HG02943 (cell line): ENCODE measurements at regions not wholly inside any gene's neighbourhood (a gene's known extent, or its start where the extent isn't known, plus 50 kb on each side); places are given as distances from the start of the nearest gene placed in this dataset.
"Not testable (repeated sequence)": the region's sequence is repeated elsewhere in the genome, so short reads cannot be mapped to it uniquely, and the experiment has no call there.

ENCODE experiments used
- ATAC-seq: cut with Tn5 transposase; IDR thresholded peaks from one replicate; pipeline ENCODE4 v1.9.1; 2021; ENCODE audit warnings: mild to moderate bottlenecking, low read depth, moderate library complexity; ENCODE audit not compliant: unreplicated experiment

- no peak for ATAC-seq
Measured at GRCh38 chr4:103422467-103423219, 224.5 kb upstream of the CENPE start.

- no peak for ATAC-seq
Measured at GRCh38 chr4:103415801-103416200, 217.7 kb upstream of the CENPE start.

- ATAC-seq, result not testable (repeated sequence)
Measured at GRCh38 chr4:103412646-103413045, 214.5 kb upstream of the CENPE start.

- ATAC-seq, result no peak
Measured at GRCh38 chr4:103410386-103410785, 212.2 kb upstream of the CENPE start.

GRCh38 chr4:103405415-103405814 lies 207.3 kb upstream of the CENPE start:
- no peak for ATAC-seq

- ATAC-seq, result no peak
Measured at GRCh38 chr4:103403619-103404018, 205.5 kb upstream of the CENPE start.

- no peak for ATAC-seq
Measured at GRCh38 chr4:103402198-103402597, 204.1 kb upstream of the CENPE start.

- ATAC-seq, result no peak
Measured at GRCh38 chr4:103400405-103400804, 202.3 kb upstream of the CENPE start.

GRCh38 chr4:103397541-103397940 lies 199.4 kb upstream of the CENPE start:
- no peak for ATAC-seq

GRCh38 chr4:103387508-103388011 lies 189.4 kb upstream of the CENPE start:
- not testable (repeated sequence) for ATAC-seq

GRCh38 chr4:103385565-103385964 lies 187.4 kb upstream of the CENPE start:
- ATAC-seq, result not testable (repeated sequence)

GRCh38 chr4:103375278-103375677 lies 177.1 kb upstream of the CENPE start:
- no peak for ATAC-seq

- ATAC-seq, result no peak
Measured at GRCh38 chr4:103374758-103375157, 176.6 kb upstream of the CENPE start.

GRCh38 chr4:103374306-103374705 lies 176.2 kb upstream of the CENPE start:
- ATAC-seq, result no peak

- no peak for ATAC-seq
Measured at GRCh38 chr4:103372002-103372558, 173.9 kb upstream of the CENPE start.

- ATAC-seq, result no peak
Measured at GRCh38 chr4:103370336-103370735, 172.2 kb upstream of the CENPE start.

- no peak for ATAC-seq
Measured at GRCh38 chr4:103365285-103365684, 167.1 kb upstream of the CENPE start.

GRCh38 chr4:103364083-103364482 lies 165.9 kb upstream of the CENPE start:
- ATAC-seq, result no peak

- ATAC-seq, result no peak
Measured at GRCh38 chr4:103361926-103362325, 163.8 kb upstream of the CENPE start.

- ATAC-seq, result no peak
Measured at GRCh38 chr4:103359900-103360299, 161.8 kb upstream of the CENPE start.

- no peak for ATAC-seq
Measured at GRCh38 chr4:103354006-103354405, 155.9 kb upstream of the CENPE start.

- no peak for ATAC-seq
Measured at GRCh38 chr4:103329642-103330041, 131.5 kb upstream of the CENPE start.
